ENCODE measurements at regions not wholly inside any gene's neighbourhood (a gene's known extent, or its start where the extent isn't known, plus 50 kb on each side); places are given as distances from the start of the nearest gene placed in this dataset.

GRCh38 chr19:28873301-28873700 lies 339.6 kb downstream of the UQCRFS1 start:
- H3K4me3 ChIP-seq (ENCODE audit: low read depth, low read length): no peak overlapping the region
- DNase-seq (ENCODE audit: low read depth): no peak
- TF ChIP-seq MYC (IDR thresholded peaks at IDR 0.05; ENCODE audit: low read depth, low read length) (no peak), MAX (IDR thresholded peaks at IDR 0.05; ENCODE audit: low read depth, low read length) (no peak), CTCF (IDR thresholded peaks at IDR 0.05; ENCODE audit: low read depth, low read length) (no peak), POLR2A (IDR thresholded peaks at IDR 0.05; ENCODE audit: extremely low read depth, insufficient read length) (no peak)

GRCh38 chr19:28871099-28871725 lies 341.7 kb downstream of the UQCRFS1 start:
- TF ChIP-seq POLR2A (IDR thresholded peaks at IDR 0.05; ENCODE audit: extremely low read depth, insufficient read length): no peak
- TF ChIP-seq MAX (IDR thresholded peaks at IDR 0.05; ENCODE audit: low read depth, low read length): no peak
- TF ChIP-seq CTCF (IDR thresholded peaks at IDR 0.05; ENCODE audit: low read depth, low read length): no peak
- TF ChIP-seq MYC (IDR thresholded peaks at IDR 0.05; ENCODE audit: low read depth, low read length): no peak
- H3K4me3 ChIP-seq (ENCODE audit: low read depth, low read length): no peak overlapping the region
- DNase-seq (ENCODE audit: low read depth): no peak

GRCh38 chr19:28869459-28869858 lies 343.5 kb downstream of the UQCRFS1 start:
- H3K4me3 ChIP-seq (ENCODE audit: low read depth, low read length): no peak overlapping the region
- no peak for DNase-seq (ENCODE audit: low read depth)
- no peak for TF ChIP-seq CTCF (IDR thresholded peaks at IDR 0.05; ENCODE audit: low read depth, low read length)
- no peak for TF ChIP-seq MYC (IDR thresholded peaks at IDR 0.05; ENCODE audit: low read depth, low read length)
- no peak for TF ChIP-seq MAX (IDR thresholded peaks at IDR 0.05; ENCODE audit: low read depth, low read length)
- TF ChIP-seq POLR2A (IDR thresholded peaks at IDR 0.05; ENCODE audit: extremely low read depth, insufficient read length): no peak

GRCh38 chr19:28868836-28869235 lies 344.1 kb downstream of the UQCRFS1 start:
- no peak for DNase-seq (ENCODE audit: low read depth)
- TF ChIP-seq POLR2A (IDR thresholded peaks at IDR 0.05; ENCODE audit: extremely low read depth, insufficient read length) (no peak), MAX (IDR thresholded peaks at IDR 0.05; ENCODE audit: low read depth, low read length) (no peak), CTCF (IDR thresholded peaks at IDR 0.05; ENCODE audit: low read depth, low read length) (no peak), MYC (IDR thresholded peaks at IDR 0.05; ENCODE audit: low read depth, low read length) (no peak)
- H3K4me3 ChIP-seq (ENCODE audit: low read depth, low read length): no peak overlapping the region

- TF ChIP-seq MYC (IDR thresholded peaks at IDR 0.05; ENCODE audit: low read depth, low read length) (no peak), POLR2A (IDR thresholded peaks at IDR 0.05; ENCODE audit: extremely low read depth, insufficient read length) (no peak), MAX (IDR thresholded peaks at IDR 0.05; ENCODE audit: low read depth, low read length) (no peak), CTCF (IDR thresholded peaks at IDR 0.05; ENCODE audit: low read depth, low read length) (no peak)
- H3K4me3 ChIP-seq (ENCODE audit: low read depth, low read length): no peak overlapping the region
- DNase-seq (ENCODE audit: low read depth): no peak
Observed at GRCh38 chr19:28867978-28868377, 345.0 kb downstream of the UQCRFS1 start.
